ENCODE measurements at regions not wholly inside any gene's neighbourhood (a gene's known extent, or its start where the extent isn't known, plus 50 kb on each side); places are given as distances from the start of the nearest gene placed in this dataset.

- no peaks in the 10 kb centered on the region for H4K20me1 ChIP-seq (ENCODE audit: insufficient read depth)
- no peaks in the 10 kb centered on the region for H3K9me3 ChIP-seq (ENCODE audit: low read length)
- no peak for TF ChIP-seq RAD21 (conservative IDR thresholded peaks at IDR 0.05)
- TF ChIP-seq POLR2AphosphoS5 (IDR thresholded peaks at IDR 0.05), result no peak
- TF ChIP-seq MXI1 (conservative IDR thresholded peaks at IDR 0.05; ENCODE audit: poor library complexity, severe bottlenecking), result no peak
- TF ChIP-seq CTCF (IDR thresholded peaks at IDR 0.05; ENCODE audit: poor library complexity, severe bottlenecking), result no peak
- no peak for TF ChIP-seq REST (IDR thresholded peaks at IDR 0.05; ENCODE audit: borderline replicate concordance)
- TF ChIP-seq EP300 (conservative IDR thresholded peaks at IDR 0.05; ENCODE audit: poor library complexity, severe bottlenecking), result no peak
- H3K36me3 ChIP-seq (ENCODE audit: insufficient read depth, low read length), result no peaks in the 10 kb centered on the region
- no peak overlapping the region for H3K4me2 ChIP-seq (ENCODE audit: low read length)
- H3K9ac ChIP-seq (ENCODE audit: low read length), result no peak overlapping the region
- no peak overlapping the region for H2AFZ ChIP-seq (ENCODE audit: low read depth, low read length)
- H3K79me2 ChIP-seq (replicated peaks; ENCODE audit: insufficient read depth, low read length), result no peaks in the 10 kb centered on the region
- no peaks in the 10 kb centered on the region for H3K27me3 ChIP-seq (ENCODE audit: insufficient read depth, low read depth, low read length)
- H3K4me3 ChIP-seq (ENCODE audit: low read length), result no peak overlapping the region
- H3K27ac ChIP-seq (ENCODE audit: low read length), result no peak overlapping the region
- H3K9me2 ChIP-seq (ENCODE audit: insufficient read depth, low read length), result no peaks in the 10 kb centered on the region
- no peaks in the 10 kb centered on the region for H3F3A ChIP-seq (ENCODE audit: insufficient read depth, low read length, poor library complexity, severe bottlenecking)
Observed at GRCh38 chr3:25350725-25351114, 77.3 kb upstream of the RARB start.

- H3K27me3 ChIP-seq (ENCODE audit: insufficient read depth, low read depth, low read length), result no peaks in the 10 kb centered on the region
- no peaks in the 10 kb centered on the region for H4K20me1 ChIP-seq (ENCODE audit: insufficient read depth)
- H3K4me3 ChIP-seq (ENCODE audit: low read length), result no peak overlapping the region
- H3K9ac ChIP-seq (ENCODE audit: low read length), result no peak overlapping the region
- H3K27ac ChIP-seq (ENCODE audit: low read length), result no peak overlapping the region
- no peak overlapping the region for H2AFZ ChIP-seq (ENCODE audit: low read depth, low read length)
- no peaks in the 10 kb centered on the region for H3F3A ChIP-seq (ENCODE audit: insufficient read depth, low read length, poor library complexity, severe bottlenecking)
- no peaks in the 10 kb centered on the region for H3K9me2 ChIP-seq (ENCODE audit: insufficient read depth, low read length)
- no peaks in the 10 kb centered on the region for H3K9me3 ChIP-seq (ENCODE audit: low read length)
- TF ChIP-seq TAF1 (IDR thresholded peaks at IDR 0.05; ENCODE audit: low read depth) (no peak), REST (IDR thresholded peaks at IDR 0.05; ENCODE audit: borderline replicate concordance) (no peak)
- no peaks in the 10 kb centered on the region for H3K36me3 ChIP-seq (ENCODE audit: insufficient read depth, low read length)
- no peak overlapping the region for H3K4me2 ChIP-seq (ENCODE audit: low read length)
- H3K79me2 ChIP-seq (replicated peaks; ENCODE audit: insufficient read depth, low read length), result no peaks in the 10 kb centered on the region
Observed at GRCh38 chr3:25354071-25354470, 74.0 kb upstream of the RARB start.
